ENCODE measurements at regions not wholly inside any gene's neighbourhood (a gene's known extent, or its start where the extent isn't known, plus 50 kb on each side); places are given as distances from the start of the nearest gene placed in this dataset.

- H3K9ac ChIP-seq (ENCODE audit: low read depth, low read length) = no peak overlapping the region
- no peaks in the 10 kb centered on the region for H3K27me3 ChIP-seq (ENCODE audit: insufficient read depth, low read length)
- H3K27ac ChIP-seq (ENCODE audit: low read depth, low read length) = no peak overlapping the region
- peaks cover 6% of the 10 kb centered on the region; the same call in 1 of the 2 replicates for H3K9me3 ChIP-seq (ENCODE audit: insufficient read depth, low read depth, low read length)
- no peaks in the 10 kb centered on the region for H3K4me1 ChIP-seq (ENCODE audit: insufficient read depth, low read length)
- no peaks in the 10 kb centered on the region for H3K36me3 ChIP-seq (ENCODE audit: insufficient read depth, low read length)
- H3K4me3 ChIP-seq (ENCODE audit: low read length) = no peak overlapping the region
- 94% methylated on average over 7 of the region's 7 CpGs for WGBS
These were observed 193.9 kb upstream of the C1orf174 start for GRCh38 chr1:4093856-4094565.

- H3K27me3 ChIP-seq (ENCODE audit: insufficient read depth, low read length) = no peaks in the 10 kb centered on the region
- H3K9me3 ChIP-seq (ENCODE audit: insufficient read depth, low read depth, low read length) = peaks cover 6% of the 10 kb centered on the region; the same call in 1 of the 2 replicates
- no peaks in the 10 kb centered on the region for H3K4me1 ChIP-seq (ENCODE audit: insufficient read depth, low read length)
- no peaks in the 10 kb centered on the region for H3K36me3 ChIP-seq (ENCODE audit: insufficient read depth, low read length)
- no peak overlapping the region for H3K9ac ChIP-seq (ENCODE audit: low read depth, low read length)
- no peak overlapping the region for H3K4me3 ChIP-seq (ENCODE audit: low read length)
- H3K27ac ChIP-seq (ENCODE audit: low read depth, low read length) = no peak overlapping the region
- 88% methylated on average over 5 of the region's 5 CpGs for WGBS
These were observed 195.4 kb upstream of the C1orf174 start for GRCh38 chr1:4095433-4095971.

GRCh38 chr1:4101459-4102161, 201.5 kb upstream of the C1orf174 start:
- Histone ChIP-seq H3K9me3 (ENCODE audit: insufficient read depth, low read depth, low read length) (no peaks in the 10 kb centered on the region), H3K27me3 (ENCODE audit: insufficient read depth, low read length) (no peaks in the 10 kb centered on the region)
- WGBS = 67% methylated on average over 5 of the region's 5 CpGs

GRCh38 chr1:4105300-4105880, 205.3 kb upstream of the C1orf174 start:
- Histone ChIP-seq H3K9me3 (ENCODE audit: insufficient read depth, low read depth, low read length) (no peaks in the 10 kb centered on the region), H3K36me3 (ENCODE audit: insufficient read depth, low read length) (no peaks in the 10 kb centered on the region), H3K9ac (ENCODE audit: low read depth, low read length) (no peak overlapping the region), H3K27ac (ENCODE audit: low read depth, low read length) (no peak overlapping the region), H3K4me3 (ENCODE audit: low read length) (no peak overlapping the region), H3K27me3 (ENCODE audit: insufficient read depth, low read length) (no peaks in the 10 kb centered on the region), H3K4me1 (ENCODE audit: insufficient read depth, low read length) (no peaks in the 10 kb centered on the region; the same call in 1 of the 2 replicates)
- WGBS = 92% methylated on average over 14 of the region's 14 CpGs

More at GRCh38 chr1:4101459-4102161, 201.5 kb upstream of the C1orf174 start:
- Histone ChIP-seq H3K4me3 (ENCODE audit: low read length) (no peak overlapping the region), H3K9ac (ENCODE audit: low read depth, low read length) (no peak overlapping the region), H3K4me1 (ENCODE audit: insufficient read depth, low read length) (no peaks in the 10 kb centered on the region), H3K27ac (ENCODE audit: low read depth, low read length) (no peak overlapping the region), H3K36me3 (ENCODE audit: insufficient read depth, low read length) (no peaks in the 10 kb centered on the region)

GRCh38 chr1:4106731-4107130, 206.7 kb upstream of the C1orf174 start:
- H3K36me3 ChIP-seq (ENCODE audit: insufficient read depth, low read length) = no peaks in the 10 kb centered on the region
- no peak overlapping the region for H3K4me3 ChIP-seq (ENCODE audit: low read length)
- H3K9me3 ChIP-seq (ENCODE audit: insufficient read depth, low read depth, low read length) = no peaks in the 10 kb centered on the region
- 84% methylated on average over 10 of the region's 10 CpGs for WGBS
- no peak overlapping the region for H3K9ac ChIP-seq (ENCODE audit: low read depth, low read length)
- no peaks in the 10 kb centered on the region; the same call in 1 of the 2 replicates for H3K4me1 ChIP-seq (ENCODE audit: insufficient read depth, low read length)
- H3K27me3 ChIP-seq (ENCODE audit: insufficient read depth, low read length) = no peaks in the 10 kb centered on the region
- no peak overlapping the region for H3K27ac ChIP-seq (ENCODE audit: low read depth, low read length)

GRCh38 chr1:4107291-4107690, 207.2 kb upstream of the C1orf174 start:
- no peak overlapping the region for H3K9ac ChIP-seq (ENCODE audit: low read depth, low read length)
- H3K36me3 ChIP-seq (ENCODE audit: insufficient read depth, low read length) = no peaks in the 10 kb centered on the region
- H3K27me3 ChIP-seq (ENCODE audit: insufficient read depth, low read length) = no peaks in the 10 kb centered on the region
- no peaks in the 10 kb centered on the region; the same call in 1 of the 2 replicates for H3K4me1 ChIP-seq (ENCODE audit: insufficient read depth, low read length)
- WGBS = 94% methylated on average over 8 of the region's 8 CpGs
- no peak overlapping the region for H3K4me3 ChIP-seq (ENCODE audit: low read length)
- H3K9me3 ChIP-seq (ENCODE audit: insufficient read depth, low read depth, low read length) = no peaks in the 10 kb centered on the region
- H3K27ac ChIP-seq (ENCODE audit: low read depth, low read length) = no peak overlapping the region

GRCh38 chr1:4108331-4108730, 208.3 kb upstream of the C1orf174 start:
- Histone ChIP-seq H3K9me3 (ENCODE audit: insufficient read depth, low read depth, low read length) (0 out of 2 replicates have a peak, but pooled peaks cover 5% of the 10 kb centered on the region), H3K4me3 (ENCODE audit: low read length) (no peak overlapping the region), H3K4me1 (ENCODE audit: insufficient read depth, low read length) (no peaks in the 10 kb centered on the region; the same call in 1 of the 2 replicates), H3K9ac (ENCODE audit: low read depth, low read length) (no peak overlapping the region), H3K27me3 (ENCODE audit: insufficient read depth, low read length) (no peaks in the 10 kb centered on the region), H3K27ac (ENCODE audit: low read depth, low read length) (no peak overlapping the region), H3K36me3 (ENCODE audit: insufficient read depth, low read length) (no peaks in the 10 kb centered on the region)
- WGBS = 80% methylated on average over 10 of the region's 10 CpGs

GRCh38 chr1:4108758-4109627, 208.9 kb upstream of the C1orf174 start:
- no peaks in the 10 kb centered on the region for H3K36me3 ChIP-seq (ENCODE audit: insufficient read depth, low read length)
- H3K4me3 ChIP-seq (ENCODE audit: low read length) = no peak overlapping the region
- no peaks in the 10 kb centered on the region for H3K27me3 ChIP-seq (ENCODE audit: insufficient read depth, low read length)
- no peak overlapping the region for H3K27ac ChIP-seq (ENCODE audit: low read depth, low read length)
- no peaks in the 10 kb centered on the region; the same call in 1 of the 2 replicates for H3K4me1 ChIP-seq (ENCODE audit: insufficient read depth, low read length)
- H3K9ac ChIP-seq (ENCODE audit: low read depth, low read length) = no peak overlapping the region
- peaks cover 11% of the 10 kb centered on the region for H3K9me3 ChIP-seq (ENCODE audit: insufficient read depth, low read depth, low read length)
- WGBS = 94% methylated on average over 29 of the region's 29 CpGs

- H3K9ac ChIP-seq (ENCODE audit: low read depth, low read length) = no peak overlapping the region
- no peak overlapping the region for H3K27ac ChIP-seq (ENCODE audit: low read depth, low read length)
- H3K9me3 ChIP-seq (ENCODE audit: insufficient read depth, low read depth, low read length) = peaks cover 11% of the 10 kb centered on the region
- H3K4me1 ChIP-seq (ENCODE audit: insufficient read depth, low read length) = no peaks in the 10 kb centered on the region; the same call in 1 of the 2 replicates
- no peak overlapping the region for H3K4me3 ChIP-seq (ENCODE audit: low read length)
- H3K27me3 ChIP-seq (ENCODE audit: insufficient read depth, low read length) = no peaks in the 10 kb centered on the region
- 96% methylated on average over 10 of the region's 10 CpGs for WGBS
- no peaks in the 10 kb centered on the region for H3K36me3 ChIP-seq (ENCODE audit: insufficient read depth, low read length)
These were observed 209.5 kb upstream of the C1orf174 start for GRCh38 chr1:4109628-4109940.

- Histone ChIP-seq H3K9me3 (ENCODE audit: insufficient read depth, low read depth, low read length) (peaks cover 11% of the 10 kb centered on the region), H3K27ac (ENCODE audit: low read depth, low read length) (no peak overlapping the region), H3K4me1 (ENCODE audit: insufficient read depth, low read length) (no peaks in the 10 kb centered on the region; the same call in 1 of the 2 replicates), H3K27me3 (ENCODE audit: insufficient read depth, low read length) (no peaks in the 10 kb centered on the region), H3K4me3 (ENCODE audit: low read length) (no peak overlapping the region), H3K9ac (ENCODE audit: low read depth, low read length) (no peak overlapping the region), H3K36me3 (ENCODE audit: insufficient read depth, low read length) (no peaks in the 10 kb centered on the region)
- WGBS = 95% methylated on average over 8 of the region's 8 CpGs
These were observed 210.8 kb upstream of the C1orf174 start for GRCh38 chr1:4110888-4111287.
